Astrocyte (in vitro differentiated cells and primary cell): ENCODE measurements at regions not wholly inside any gene's neighbourhood (a gene's known extent, or its start where the extent isn't known, plus 50 kb on each side); places are given as distances from the start of the nearest gene placed in this dataset.

Source experiments
- DNase-seq: peaks from one replicate; pipeline ENCODE4 v3.0.0-alpha.2; 2010; ENCODE audit warnings: low read depth
- FAIRE-seq: peaks from 2 replicates; lab custom pipeline; 2011; peaks lifted over from hg19 to GRCh38; lab: Jason Lieb, UNC
- H2AFZ ChIP-seq: 2 replicates; pipeline ENCODE4 v1.6.0; 2012; ENCODE audit warnings: low read depth, low read length, inconsistent platforms
- H3K27ac ChIP-seq: 2 replicates; pipeline ENCODE4 v1.5.1; 2011; ENCODE audit warnings: low read depth, low read length, inconsistent platforms
- H3K27me3 ChIP-seq: 2 replicates; pipeline ENCODE4 v1.6.0; 2011; ENCODE audit warnings: low read length, inconsistent platforms; ENCODE audit not compliant: insufficient read depth
- H3K36me3 ChIP-seq: 2 replicates; pipeline ENCODE4 v1.5.1; 2011; ENCODE audit warnings: low read length, inconsistent platforms; ENCODE audit not compliant: insufficient read depth
- H3K4me1 ChIP-seq: 2 replicates; pipeline ENCODE4 v1.5.1; 2011; ENCODE audit warnings: low read length, inconsistent platforms; ENCODE audit not compliant: insufficient read depth
- H3K4me2 ChIP-seq: 2 replicates; pipeline ENCODE4 v1.6.0; 2012; ENCODE audit warnings: low read length, inconsistent platforms
- H3K4me3 ChIP-seq: 2 replicates; pipeline ENCODE4 v1.5.1; 2011; ENCODE audit warnings: low read depth, mild to moderate bottlenecking, low read length, inconsistent platforms; ENCODE audit not compliant: insufficient read depth
- H3K79me2 ChIP-seq: 2 replicates; pipeline ENCODE4 v1.6.0; 2012; ENCODE audit warnings: mild to moderate bottlenecking, low read length, inconsistent platforms; ENCODE audit not compliant: insufficient read depth
- H3K9ac ChIP-seq: 2 replicates; pipeline ENCODE4 v1.6.0; 2012; ENCODE audit warnings: mild to moderate bottlenecking, low read length, inconsistent platforms
- H3K9me3 ChIP-seq: 2 replicates; pipeline ENCODE4 v1.5.1; 2012; ENCODE audit warnings: low read depth, mild to moderate bottlenecking, low read length, inconsistent platforms; ENCODE audit not compliant: insufficient read depth
- H4K20me1 ChIP-seq: 2 replicates; pipeline ENCODE4 v1.6.0; 2012; ENCODE audit warnings: low read length, inconsistent platforms; ENCODE audit not compliant: insufficient read depth
- H3K27ac Mint-ChIP-seq: one replicate; pipeline ENCODE4 v1.8.0; 2021; ENCODE audit warnings: mild to moderate bottlenecking, mixed read lengths; ENCODE audit not compliant: unreplicated experiment
- H3K27me3 Mint-ChIP-seq: one replicate; pipeline ENCODE4 v1.8.0; 2021; ENCODE audit warnings: low read depth, mixed read lengths; ENCODE audit not compliant: unreplicated experiment
- H3K36me3 Mint-ChIP-seq: one replicate; pipeline ENCODE4 v1.8.0; 2021; ENCODE audit warnings: low read depth, mixed read lengths; ENCODE audit not compliant: unreplicated experiment
- H3K4me1 Mint-ChIP-seq: one replicate; pipeline ENCODE4 v1.8.0; 2021; ENCODE audit warnings: low read depth, mixed read lengths; ENCODE audit not compliant: unreplicated experiment
- H3K4me3 Mint-ChIP-seq: one replicate; pipeline ENCODE4 v1.8.0; 2021; ENCODE audit warnings: mild to moderate bottlenecking, moderate library complexity, mixed read lengths; ENCODE audit not compliant: unreplicated experiment
- H3K9me3 Mint-ChIP-seq: one replicate; pipeline ENCODE4 v1.8.0; 2021; ENCODE audit warnings: mild to moderate bottlenecking, mixed read lengths; ENCODE audit not compliant: unreplicated experiment
- CTCF ChIP-seq: IDR thresholded peaks from 2 replicates; pipeline ENCODE4 v1.5.1; 2011; ENCODE audit warnings: low read depth, mild to moderate bottlenecking, inconsistent platforms, low read length, moderate library complexity; ENCODE audit not compliant: insufficient read depth
- EZH2 ChIP-seq: IDR thresholded peaks from 2 replicates; pipeline ENCODE4 v1.6.1; 2012; ENCODE audit warnings: mild to moderate bottlenecking, low read length, inconsistent platforms; ENCODE audit not compliant: insufficient read depth

- Mint-ChIP-seq H3K9me3 (no peaks in the 10 kb centered on the region), H3K27me3 (no peaks in the 10 kb centered on the region), H3K27ac (no peak overlapping the region), H3K4me1 (peaks cover 12% of the 10 kb centered on the region), H3K4me3 (no peak overlapping the region), H3K36me3 (no peaks in the 10 kb centered on the region)
- no peak overlapping the region for H3K4me3 ChIP-seq
- H3K9me3 ChIP-seq, result no peaks in the 10 kb centered on the region
- H4K20me1 ChIP-seq, result no peaks in the 10 kb centered on the region
- FAIRE-seq (no peak), DNase-seq (no peak)
- H3K9ac ChIP-seq, result no peak overlapping the region
- no peaks in the 10 kb centered on the region for H3K79me2 ChIP-seq
- no peaks in the 10 kb centered on the region for H3K36me3 ChIP-seq
- no peak overlapping the region for H2AFZ ChIP-seq
- H3K4me2 ChIP-seq, result no peak overlapping the region
- no peaks in the 10 kb centered on the region for H3K4me1 ChIP-seq
- H3K27ac ChIP-seq, result no peak overlapping the region
- no peak for TF ChIP-seq EZH2
- no peak for TF ChIP-seq CTCF
- H3K27me3 ChIP-seq, result no peaks in the 10 kb centered on the region
Observed at GRCh38 chr5:68823301-68823700, 270.5 kb upstream of the SLC30A5 start.

DNA sequence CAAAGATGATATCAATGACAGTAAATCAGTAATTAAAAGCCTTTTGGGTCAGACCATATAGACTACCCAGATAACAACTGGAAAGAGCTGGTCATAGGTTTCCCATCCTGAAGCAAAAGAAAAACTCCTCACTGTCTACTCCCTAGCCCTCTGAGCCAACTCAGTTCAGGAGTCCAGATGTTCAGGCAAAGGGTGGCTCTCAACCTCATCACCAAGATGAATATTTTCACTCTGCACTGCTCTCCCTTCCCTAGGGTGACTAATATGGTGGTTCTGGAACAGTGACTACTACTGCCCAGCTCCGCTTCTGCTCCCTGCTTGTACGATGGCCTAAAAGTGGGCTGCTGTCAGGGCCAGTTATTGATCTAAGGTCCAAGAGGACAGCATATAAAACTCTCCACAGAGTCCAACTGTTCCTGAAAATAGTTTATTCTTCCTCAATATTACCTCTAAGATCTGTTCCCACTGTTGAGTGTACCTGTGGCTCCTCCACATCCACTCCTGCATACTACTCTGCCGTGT, 263.4 kb upstream of the SLC30A5 start:
- H3K9me3 ChIP-seq, result no peaks in the 10 kb centered on the region
- no peaks in the 10 kb centered on the region for H3K79me2 ChIP-seq
- peaks cover 12% of the 10 kb centered on the region for H3K4me1 Mint-ChIP-seq
- no peak overlapping the region for H3K4me3 Mint-ChIP-seq
- no peaks in the 10 kb centered on the region for H3K36me3 Mint-ChIP-seq
- no peak overlapping the region for H3K27ac Mint-ChIP-seq
- H3K36me3 ChIP-seq, result no peaks in the 10 kb centered on the region
- no peak overlapping the region for H3K4me2 ChIP-seq
- no peaks in the 10 kb centered on the region for H4K20me1 ChIP-seq
- H3K27me3 ChIP-seq, result peaks cover 2% of the 10 kb centered on the region
- no peaks in the 10 kb centered on the region for H3K27me3 Mint-ChIP-seq
- H3K9me3 Mint-ChIP-seq, result no peaks in the 10 kb centered on the region
- no peaks in the 10 kb centered on the region for H3K4me1 ChIP-seq
- no peak for DNase-seq
- no peak overlapping the region for H3K4me3 ChIP-seq
- no peak overlapping the region for H3K9ac ChIP-seq
- no peak overlapping the region for H2AFZ ChIP-seq
- H3K27ac ChIP-seq, result no peak overlapping the region
- FAIRE-seq, result no peak
- TF ChIP-seq EZH2, result no peak
- no peak for TF ChIP-seq CTCF

GRCh38 chr5:68834491-68834981, 259.3 kb upstream of the SLC30A5 start:
- no peak for FAIRE-seq
- Histone ChIP-seq H3K4me3 (no peak overlapping the region), H3K4me2 (no peak overlapping the region), H3K9me3 (no peaks in the 10 kb centered on the region), H3K27ac (no peak overlapping the region), H2AFZ (no peak overlapping the region), H3K4me1 (no peaks in the 10 kb centered on the region), H4K20me1 (no peaks in the 10 kb centered on the region), H3K9ac (no peak overlapping the region), H3K36me3 (no peaks in the 10 kb centered on the region), H3K79me2 (no peaks in the 10 kb centered on the region), H3K27me3 (no peaks in the 10 kb centered on the region)
- Mint-ChIP-seq H3K27me3 (no peaks in the 10 kb centered on the region), H3K4me3 (no peak overlapping the region), H3K36me3 (no peaks in the 10 kb centered on the region), H3K27ac (no peak overlapping the region), H3K9me3 (no peaks in the 10 kb centered on the region), H3K4me1 (peaks cover 14% of the 10 kb centered on the region)
- TF ChIP-seq EZH2, result no peak
- no peak for TF ChIP-seq CTCF
- DNase-seq, result no peak
